ENCODE measurements at regions not wholly inside any gene's neighbourhood (a gene's known extent, or its start where the extent isn't known, plus 50 kb on each side); places are given as distances from the start of the nearest gene placed in this dataset.

GRCh38 chr5:98460536-98460935 lies 312.9 kb upstream of the RGMB start:
- Histone ChIP-seq H3K4ac (ENCODE audit: low read depth, low read length) (no peak overlapping the region), H4K8ac (ENCODE audit: low read depth, low read length) (no peak overlapping the region), H3K4me3 (ENCODE audit: low read depth, low read length) (no peak overlapping the region), H3K27ac (ENCODE audit: low read depth, low read length) (no peak overlapping the region), H4K12ac (ENCODE audit: low read depth, low read length) (no peak overlapping the region), H3K18ac (ENCODE audit: low read length) (no peak overlapping the region), H3K9me3 (ENCODE audit: insufficient read depth, low read depth, low read length) (no peaks in the 10 kb centered on the region), H2BK5ac (ENCODE audit: low read depth, low read length, poor library complexity) (no peak overlapping the region), H3K79me2 (ENCODE audit: control insufficient read depth, insufficient read depth, low read length, poor library complexity) (no peaks in the 10 kb centered on the region), H2AFZ (ENCODE audit: insufficient read depth, low read length, poor library complexity) (no peak overlapping the region), H4K91ac (ENCODE audit: low read depth, low read length) (no peak overlapping the region), H3K4me1 (ENCODE audit: control insufficient read depth in 1 of 2, insufficient read depth in 2 of 2, low read length in 2 of 2) (no peaks in the 10 kb centered on the region), H3K23ac (ENCODE audit: low read length) (no peak overlapping the region), H3K36me3 (ENCODE audit: control insufficient read depth in 1 of 2, insufficient read depth in 2 of 2, low read length in 2 of 2) (no peaks in the 10 kb centered on the region), H3K9ac (ENCODE audit: low read length) (no peak overlapping the region), H2BK12ac (ENCODE audit: low read length) (no peak overlapping the region), H3K4me2 (ENCODE audit: low read length) (no peak overlapping the region), H2AK5ac (ENCODE audit: low read length) (no peak overlapping the region), H3K79me1 (ENCODE audit: low read length) (no peaks in the 10 kb centered on the region), H3K27me3 (ENCODE audit: insufficient read depth, low read length) (no peaks in the 10 kb centered on the region), H2BK120ac (ENCODE audit: insufficient read depth, low read length, poor library complexity) (no peak overlapping the region), H3K14ac (ENCODE audit: low read length) (no peak overlapping the region)
- no CpG with 5 or more reads among the region's 1 CpG for WGBS (ENCODE audit: extremely low coverage, insufficient coverage, insufficient read length)
- no peak for DNase-seq

DNA sequence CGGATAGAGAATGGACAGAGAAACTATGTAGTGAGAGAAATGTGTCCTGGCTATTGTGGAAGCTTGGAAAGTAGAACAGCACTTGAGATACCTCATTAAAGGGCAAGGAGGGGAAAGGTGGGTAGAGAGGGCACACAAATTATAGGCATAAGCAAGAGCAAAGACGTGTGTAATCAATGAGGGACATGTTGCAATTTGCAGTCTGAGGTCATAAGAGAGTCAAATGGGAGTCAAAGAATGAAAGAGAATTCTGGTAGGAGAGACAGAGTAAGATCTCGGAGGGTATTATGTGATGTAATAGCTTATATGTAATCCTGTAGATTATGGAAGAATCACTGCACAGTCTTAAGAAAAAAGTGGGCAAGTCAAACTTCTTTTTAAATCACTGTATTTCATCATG lies 312.0 kb upstream of the RGMB start:
- H2BK12ac ChIP-seq (ENCODE audit: low read length): no peak overlapping the region
- H3K27me3 ChIP-seq (ENCODE audit: insufficient read depth, low read length): no peaks in the 10 kb centered on the region

GRCh38 chr5:98463222-98463621 lies 310.2 kb upstream of the RGMB start:
- no peak overlapping the region for H3K4ac ChIP-seq (ENCODE audit: low read depth, low read length)
- WGBS (ENCODE audit: extremely low coverage, insufficient coverage, insufficient read length): no CpG with 5 or more reads among the region's 4 CpGs
- H2AK5ac ChIP-seq (ENCODE audit: low read length): no peak overlapping the region
- no peak overlapping the region for H2BK12ac ChIP-seq (ENCODE audit: low read length)
- no peak overlapping the region for H3K4me3 ChIP-seq (ENCODE audit: low read depth, low read length)
- no peak overlapping the region for H3K14ac ChIP-seq (ENCODE audit: low read length)
- no peaks in the 10 kb centered on the region for H3K9me3 ChIP-seq (ENCODE audit: insufficient read depth, low read depth, low read length)
- H3K18ac ChIP-seq (ENCODE audit: low read length): no peak overlapping the region
- no peaks in the 10 kb centered on the region for H3K4me1 ChIP-seq (ENCODE audit: control insufficient read depth in 1 of 2, insufficient read depth in 2 of 2, low read length in 2 of 2)
- no peak overlapping the region for H2BK120ac ChIP-seq (ENCODE audit: insufficient read depth, low read length, poor library complexity)
- no peak overlapping the region for H3K23ac ChIP-seq (ENCODE audit: low read length)
- no peaks in the 10 kb centered on the region for H3K79me2 ChIP-seq (ENCODE audit: control insufficient read depth, insufficient read depth, low read length, poor library complexity)
- H3K27me3 ChIP-seq (ENCODE audit: insufficient read depth, low read length): no peaks in the 10 kb centered on the region
- no peak overlapping the region for H3K9ac ChIP-seq (ENCODE audit: low read length)
- no peak overlapping the region for H3K4me2 ChIP-seq (ENCODE audit: low read length)
- H2AFZ ChIP-seq (ENCODE audit: insufficient read depth, low read length, poor library complexity): no peak overlapping the region
- no peak overlapping the region for H4K91ac ChIP-seq (ENCODE audit: low read depth, low read length)
- H4K8ac ChIP-seq (ENCODE audit: low read depth, low read length): no peak overlapping the region
- no peak overlapping the region for H3K27ac ChIP-seq (ENCODE audit: low read depth, low read length)
- H3K36me3 ChIP-seq (ENCODE audit: control insufficient read depth in 1 of 2, insufficient read depth in 2 of 2, low read length in 2 of 2): no peaks in the 10 kb centered on the region
- DNase-seq: no peak
- no peak overlapping the region for H4K12ac ChIP-seq (ENCODE audit: low read depth, low read length)
- H3K79me1 ChIP-seq (ENCODE audit: low read length): no peaks in the 10 kb centered on the region
- H2BK5ac ChIP-seq (ENCODE audit: low read depth, low read length, poor library complexity): no peak overlapping the region

More for the DNA sequence above, 312.0 kb upstream of the RGMB start:
- no CpG with 5 or more reads among the region's 3 CpGs for WGBS (ENCODE audit: extremely low coverage, insufficient coverage, insufficient read length)
- Histone ChIP-seq H3K14ac (ENCODE audit: low read length) (no peak overlapping the region), H3K9me3 (ENCODE audit: insufficient read depth, low read depth, low read length) (no peaks in the 10 kb centered on the region), H3K4ac (ENCODE audit: low read depth, low read length) (no peak overlapping the region), H3K27ac (ENCODE audit: low read depth, low read length) (no peak overlapping the region), H3K9ac (ENCODE audit: low read length) (no peak overlapping the region), H3K23ac (ENCODE audit: low read length) (no peak overlapping the region), H4K8ac (ENCODE audit: low read depth, low read length) (no peak overlapping the region), H3K4me3 (ENCODE audit: low read depth, low read length) (no peak overlapping the region), H3K18ac (ENCODE audit: low read length) (no peak overlapping the region), H3K36me3 (ENCODE audit: control insufficient read depth in 1 of 2, insufficient read depth in 2 of 2, low read length in 2 of 2) (no peaks in the 10 kb centered on the region), H3K79me1 (ENCODE audit: low read length) (no peaks in the 10 kb centered on the region), H3K79me2 (ENCODE audit: control insufficient read depth, insufficient read depth, low read length, poor library complexity) (no peaks in the 10 kb centered on the region), H3K4me1 (ENCODE audit: control insufficient read depth in 1 of 2, insufficient read depth in 2 of 2, low read length in 2 of 2) (no peaks in the 10 kb centered on the region), H2AFZ (ENCODE audit: insufficient read depth, low read length, poor library complexity) (no peak overlapping the region), H2BK5ac (ENCODE audit: low read depth, low read length, poor library complexity) (no peak overlapping the region), H3K4me2 (ENCODE audit: low read length) (no peak overlapping the region), H2AK5ac (ENCODE audit: low read length) (no peak overlapping the region), H2BK120ac (ENCODE audit: insufficient read depth, low read length, poor library complexity) (no peak overlapping the region), H4K12ac (ENCODE audit: low read depth, low read length) (no peak overlapping the region), H4K91ac (ENCODE audit: low read depth, low read length) (no peak overlapping the region)
- DNase-seq: no peak

GRCh38 chr5:98463676-98464075 lies 309.8 kb upstream of the RGMB start:
- Histone ChIP-seq H3K4me2 (ENCODE audit: low read length) (no peak overlapping the region), H3K18ac (ENCODE audit: low read length) (no peak overlapping the region), H3K27ac (ENCODE audit: low read depth, low read length) (no peak overlapping the region), H3K4me1 (ENCODE audit: control insufficient read depth in 1 of 2, insufficient read depth in 2 of 2, low read length in 2 of 2) (no peaks in the 10 kb centered on the region), H2AFZ (ENCODE audit: insufficient read depth, low read length, poor library complexity) (no peak overlapping the region), H3K36me3 (ENCODE audit: control insufficient read depth in 1 of 2, insufficient read depth in 2 of 2, low read length in 2 of 2) (no peaks in the 10 kb centered on the region), H3K4ac (ENCODE audit: low read depth, low read length) (no peak overlapping the region), H3K79me2 (ENCODE audit: control insufficient read depth, insufficient read depth, low read length, poor library complexity) (no peaks in the 10 kb centered on the region), H2BK120ac (ENCODE audit: insufficient read depth, low read length, poor library complexity) (no peak overlapping the region), H3K23ac (ENCODE audit: low read length) (no peak overlapping the region), H4K12ac (ENCODE audit: low read depth, low read length) (no peak overlapping the region), H2BK5ac (ENCODE audit: low read depth, low read length, poor library complexity) (no peak overlapping the region), H3K27me3 (ENCODE audit: insufficient read depth, low read length) (no peaks in the 10 kb centered on the region), H3K4me3 (ENCODE audit: low read depth, low read length) (no peak overlapping the region), H3K79me1 (ENCODE audit: low read length) (no peaks in the 10 kb centered on the region), H3K14ac (ENCODE audit: low read length) (no peak overlapping the region), H4K8ac (ENCODE audit: low read depth, low read length) (no peak overlapping the region), H4K91ac (ENCODE audit: low read depth, low read length) (no peak overlapping the region), H2BK12ac (ENCODE audit: low read length) (no peak overlapping the region), H3K9me3 (ENCODE audit: insufficient read depth, low read depth, low read length) (no peaks in the 10 kb centered on the region), H2AK5ac (ENCODE audit: low read length) (no peak overlapping the region), H3K9ac (ENCODE audit: low read length) (no peak overlapping the region)
- DNase-seq: no peak
- WGBS (ENCODE audit: extremely low coverage, insufficient coverage, insufficient read length): no CpG with 5 or more reads among the region's 5 CpGs
